ENCODE measurements at regions not wholly inside any gene's neighbourhood (a gene's known extent, or its start where the extent isn't known, plus 50 kb on each side); places are given as distances from the start of the nearest gene placed in this dataset.
"Not testable (repeated sequence)": the region's sequence is repeated elsewhere in the genome, so short reads cannot be mapped to it uniquely, and the experiment has no call there.

DNA sequence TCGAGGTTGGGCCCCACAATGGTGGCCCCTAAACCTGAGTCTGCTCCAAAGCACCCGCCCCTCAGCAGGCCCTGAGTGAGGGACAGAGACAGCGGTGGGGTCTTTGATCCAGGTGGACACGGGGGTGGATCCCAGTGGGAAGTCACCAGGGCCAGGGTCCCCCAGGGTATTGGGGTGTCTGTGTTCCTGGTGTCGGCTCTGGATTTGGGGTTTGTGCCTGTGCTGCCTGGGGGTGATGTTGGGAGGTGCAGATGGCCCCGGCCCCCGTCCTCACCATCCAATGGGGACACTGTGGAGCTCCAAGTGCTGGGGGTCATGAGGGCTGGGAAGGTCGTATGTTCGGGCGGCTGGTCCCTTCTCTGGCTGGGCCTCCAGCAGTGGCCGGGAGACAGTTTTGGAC lies 354.2 kb downstream of the TMEM121 start:
- no peak overlapping the region for H3K4me3 ChIP-seq (replicated peaks; ENCODE audit: insufficient read depth, low read length)
- H3K27me3 ChIP-seq (ENCODE audit: insufficient read depth, poor library complexity, severe bottlenecking) = no peaks in the 10 kb centered on the region
- TF ChIP-seq SPI1 (IDR thresholded peaks at IDR 0.05; ENCODE audit: borderline replicate concordance, low read depth) (no peak), POLR2AphosphoS5 (IDR thresholded peaks at IDR 0.05; ENCODE audit: low read depth) (no peak), GABPA (IDR thresholded peaks at IDR 0.05; ENCODE audit: low read depth) (no peak)
- TF ChIP-seq, protein P1, sequence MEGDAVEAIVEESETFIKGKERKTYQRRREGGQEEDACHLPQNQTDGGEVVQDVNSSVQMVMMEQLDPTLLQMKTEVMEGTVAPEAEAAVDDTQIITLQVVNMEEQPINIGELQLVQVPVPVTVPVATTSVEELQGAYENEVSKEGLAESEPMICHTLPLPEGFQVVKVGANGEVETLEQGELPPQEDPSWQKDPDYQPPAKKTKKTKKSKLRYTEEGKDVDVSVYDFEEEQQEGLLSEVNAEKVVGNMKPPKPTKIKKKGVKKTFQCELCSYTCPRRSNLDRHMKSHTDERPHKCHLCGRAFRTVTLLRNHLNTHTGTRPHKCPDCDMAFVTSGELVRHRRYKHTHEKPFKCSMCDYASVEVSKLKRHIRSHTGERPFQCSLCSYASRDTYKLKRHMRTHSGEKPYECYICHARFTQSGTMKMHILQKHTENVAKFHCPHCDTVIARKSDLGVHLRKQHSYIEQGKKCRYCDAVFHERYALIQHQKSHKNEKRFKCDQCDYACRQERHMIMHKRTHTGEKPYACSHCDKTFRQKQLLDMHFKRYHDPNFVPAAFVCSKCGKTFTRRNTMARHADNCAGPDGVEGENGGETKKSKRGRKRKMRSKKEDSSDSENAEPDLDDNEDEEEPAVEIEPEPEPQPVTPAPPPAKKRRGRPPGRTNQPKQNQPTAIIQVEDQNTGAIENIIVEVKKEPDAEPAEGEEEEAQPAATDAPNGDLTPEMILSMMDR (IDR thresholded peaks at IDR 0.05; ENCODE audit: insufficient read depth, low read length) = no peak
- TF ChIP-seq, protein P2, sequence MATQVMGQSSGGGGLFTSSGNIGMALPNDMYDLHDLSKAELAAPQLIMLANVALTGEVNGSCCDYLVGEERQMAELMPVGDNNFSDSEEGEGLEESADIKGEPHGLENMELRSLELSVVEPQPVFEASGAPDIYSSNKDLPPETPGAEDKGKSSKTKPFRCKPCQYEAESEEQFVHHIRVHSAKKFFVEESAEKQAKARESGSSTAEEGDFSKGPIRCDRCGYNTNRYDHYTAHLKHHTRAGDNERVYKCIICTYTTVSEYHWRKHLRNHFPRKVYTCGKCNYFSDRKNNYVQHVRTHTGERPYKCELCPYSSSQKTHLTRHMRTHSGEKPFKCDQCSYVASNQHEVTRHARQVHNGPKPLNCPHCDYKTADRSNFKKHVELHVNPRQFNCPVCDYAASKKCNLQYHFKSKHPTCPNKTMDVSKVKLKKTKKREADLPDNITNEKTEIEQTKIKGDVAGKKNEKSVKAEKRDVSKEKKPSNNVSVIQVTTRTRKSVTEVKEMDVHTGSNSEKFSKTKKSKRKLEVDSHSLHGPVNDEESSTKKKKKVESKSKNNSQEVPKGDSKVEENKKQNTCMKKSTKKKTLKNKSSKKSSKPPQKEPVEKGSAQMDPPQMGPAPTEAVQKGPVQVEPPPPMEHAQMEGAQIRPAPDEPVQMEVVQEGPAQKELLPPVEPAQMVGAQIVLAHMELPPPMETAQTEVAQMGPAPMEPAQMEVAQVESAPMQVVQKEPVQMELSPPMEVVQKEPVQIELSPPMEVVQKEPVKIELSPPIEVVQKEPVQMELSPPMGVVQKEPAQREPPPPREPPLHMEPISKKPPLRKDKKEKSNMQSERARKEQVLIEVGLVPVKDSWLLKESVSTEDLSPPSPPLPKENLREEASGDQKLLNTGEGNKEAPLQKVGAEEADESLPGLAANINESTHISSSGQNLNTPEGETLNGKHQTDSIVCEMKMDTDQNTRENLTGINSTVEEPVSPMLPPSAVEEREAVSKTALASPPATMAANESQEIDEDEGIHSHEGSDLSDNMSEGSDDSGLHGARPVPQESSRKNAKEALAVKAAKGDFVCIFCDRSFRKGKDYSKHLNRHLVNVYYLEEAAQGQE (IDR thresholded peaks at IDR 0.05; ENCODE audit: insufficient replicate concordance, low read depth) = no peak
- H3K27ac ChIP-seq (replicated peaks) = no peak overlapping the region
- no peak for DNase-seq (ENCODE audit: low read depth in 1 of 2, low spot score in 1 of 2)

GRCh38 chr14:105881021-105881930 lies 354.9 kb downstream of the TMEM121 start:
- no peak for TF ChIP-seq GABPA (IDR thresholded peaks at IDR 0.05; ENCODE audit: low read depth)
- TF ChIP-seq, protein P2 (IDR thresholded peaks at IDR 0.05; ENCODE audit: insufficient replicate concordance, low read depth) = no peak
- TF ChIP-seq, protein P1 (IDR thresholded peaks at IDR 0.05; ENCODE audit: insufficient read depth, low read length) = no peak
- TF ChIP-seq POLR2AphosphoS5 (IDR thresholded peaks at IDR 0.05; ENCODE audit: low read depth) = no peak
- TF ChIP-seq SPI1 (IDR thresholded peaks at IDR 0.05; ENCODE audit: borderline replicate concordance, low read depth) = no peak
- Histone ChIP-seq H3K4me3 (replicated peaks; ENCODE audit: insufficient read depth, low read length) (no peak overlapping the region), H3K27ac (replicated peaks) (no peak overlapping the region), H3K27me3 (ENCODE audit: insufficient read depth, poor library complexity, severe bottlenecking) (no peaks in the 10 kb centered on the region)
- DNase-seq (ENCODE audit: low read depth in 1 of 2, low spot score in 1 of 2) = no peak

DNA sequence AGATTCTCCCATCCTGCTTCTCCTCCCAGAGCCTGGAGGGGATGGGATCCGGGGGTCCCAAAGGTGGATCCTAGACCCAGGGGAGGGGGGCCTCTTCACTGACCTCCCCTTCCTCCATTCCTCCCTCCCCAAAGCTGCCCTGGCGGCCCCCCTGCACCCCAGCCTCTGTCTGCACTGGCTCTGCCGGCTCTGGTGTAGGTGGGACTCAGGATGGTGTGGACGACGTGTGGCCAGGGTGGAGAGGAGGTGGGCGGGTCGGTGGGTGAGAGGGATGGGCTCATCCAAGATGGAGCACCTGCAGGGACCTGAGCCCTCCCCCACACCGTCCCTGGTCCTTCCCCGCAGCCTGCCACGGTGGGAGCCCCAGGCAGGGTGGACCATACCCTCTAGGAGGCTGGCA lies 355.6 kb downstream of the TMEM121 start:
- not testable (repeated sequence) for H3K27me3 ChIP-seq (ENCODE audit: insufficient read depth, poor library complexity, severe bottlenecking)

DNA sequence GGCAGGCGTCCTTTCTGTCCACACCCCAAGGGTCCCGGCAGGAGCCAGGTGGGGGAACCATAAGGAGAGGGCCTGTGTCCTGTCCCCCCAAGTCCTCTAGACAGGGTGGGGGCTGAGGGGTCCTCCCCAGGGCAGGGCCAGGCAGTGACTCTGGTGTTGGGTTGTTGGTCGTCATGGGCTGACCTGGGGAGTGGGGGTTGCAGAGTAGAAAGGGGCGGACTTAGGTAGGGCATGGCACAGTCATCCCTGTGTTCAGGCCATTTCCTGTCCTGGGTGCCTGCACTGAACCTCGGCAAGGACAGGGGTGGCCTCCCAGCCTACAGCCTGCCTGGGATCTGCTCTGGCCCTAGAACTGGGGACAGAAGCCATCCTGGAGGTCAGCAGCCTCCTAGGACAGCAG lies 356.2 kb downstream of the TMEM121 start:
- Histone ChIP-seq H3K4me3 (replicated peaks; ENCODE audit: insufficient read depth, low read length) (no peak overlapping the region), H3K27ac (replicated peaks) (no peak overlapping the region), H3K27me3 (ENCODE audit: insufficient read depth, poor library complexity, severe bottlenecking) (no peaks in the 10 kb centered on the region)
- no peak for TF ChIP-seq SPI1 (IDR thresholded peaks at IDR 0.05; ENCODE audit: borderline replicate concordance, low read depth)
- no peak for DNase-seq (ENCODE audit: low read depth in 1 of 2, low spot score in 1 of 2)

More for the DNA sequence above, 355.6 kb downstream of the TMEM121 start:
- not testable (repeated sequence) for DNase-seq (ENCODE audit: low read depth in 1 of 2, low spot score in 1 of 2); H3K4me3 ChIP-seq (replicated peaks; ENCODE audit: insufficient read depth, low read length); H3K27ac ChIP-seq (replicated peaks)
